GF-D8 (cell line): ENCODE measurements at regions not wholly inside any gene's neighbourhood (a gene's known extent, or its start where the extent isn't known, plus 50 kb on each side); places are given as distances from the start of the nearest gene placed in this dataset.

Experiments
- DNase-seq: peaks from one replicate; lab custom pipeline; 2025; lab: John Stamatoyannopoulos, UW

GRCh38 chr3:24838533-24838932 is 343.9 kb upstream of the THRB start:
- no peak for DNase-seq

- DNase-seq: no peak
Measured at GRCh38 chr3:24843955-24844354, 349.3 kb upstream of the THRB start.

GRCh38 chr3:24845524-24846155 is 351.0 kb upstream of the THRB start:
- no peak for DNase-seq

- no peak for DNase-seq
Measured at GRCh38 chr3:24846286-24846860, 351.7 kb upstream of the THRB start.

- no peak for DNase-seq
Measured at GRCh38 chr3:24850245-24850644, 355.6 kb upstream of the THRB start.

GRCh38 chr3:24853685-24854490 is 359.2 kb upstream of the THRB start:
- no peak for DNase-seq

GRCh38 chr3:24854748-24855147 is 360.1 kb upstream of the THRB start:
- no peak for DNase-seq

- DNase-seq: no peak
Measured at GRCh38 chr3:24857945-24858344, 363.3 kb upstream of the THRB start.

GRCh38 chr3:24863215-24863614 is 368.6 kb upstream of the THRB start:
- no peak for DNase-seq

GRCh38 chr3:24867783-24868182 is 373.1 kb upstream of the THRB start:
- no peak for DNase-seq

GRCh38 chr3:24881239-24881638 is 386.6 kb upstream of the THRB start:
- DNase-seq: no peak

- DNase-seq: no peak
Measured at GRCh38 chr3:24886501-24886900, 391.9 kb upstream of the THRB start.

GRCh38 chr3:24890012-24890411 is 395.4 kb upstream of the THRB start:
- no peak for DNase-seq

- no peak for DNase-seq
Measured at GRCh38 chr3:24899373-24899772, 404.7 kb upstream of the THRB start.

- no peak for DNase-seq
Measured at GRCh38 chr3:24899901-24900603, 405.4 kb upstream of the THRB start.

- no peak for DNase-seq
Measured at GRCh38 chr3:24905266-24905665, 410.6 kb upstream of the THRB start.

GRCh38 chr3:24907106-24907505 is 412.5 kb upstream of the THRB start:
- DNase-seq: no peak

- no peak for DNase-seq
Measured at GRCh38 chr3:24911076-24911475, 416.4 kb upstream of the THRB start.

- no peak for DNase-seq
Measured at GRCh38 chr3:24915639-24916038, 421.0 kb upstream of the THRB start.

GRCh38 chr3:24917908-24918307 is 423.3 kb upstream of the THRB start:
- no peak for DNase-seq

- no peak for DNase-seq
Measured at GRCh38 chr3:24923570-24923969, 428.9 kb upstream of the THRB start.

- no peak for DNase-seq
Measured at GRCh38 chr3:24929521-24929920, 434.9 kb upstream of the THRB start.

- no peak for DNase-seq
Measured at GRCh38 chr3:24933401-24933800, 438.8 kb upstream of the THRB start.
